ENCODE measurements at regions not wholly inside any gene's neighbourhood (a gene's known extent, or its start where the extent isn't known, plus 50 kb on each side); places are given as distances from the start of the nearest gene placed in this dataset.
A peak's percentile ranks its signal among the peaks of the same experiment; 100 is the strongest.
"Not testable (repeated sequence)": the region's sequence is repeated elsewhere in the genome, so short reads cannot be mapped to it uniquely, and the experiment has no call there.

DNA sequence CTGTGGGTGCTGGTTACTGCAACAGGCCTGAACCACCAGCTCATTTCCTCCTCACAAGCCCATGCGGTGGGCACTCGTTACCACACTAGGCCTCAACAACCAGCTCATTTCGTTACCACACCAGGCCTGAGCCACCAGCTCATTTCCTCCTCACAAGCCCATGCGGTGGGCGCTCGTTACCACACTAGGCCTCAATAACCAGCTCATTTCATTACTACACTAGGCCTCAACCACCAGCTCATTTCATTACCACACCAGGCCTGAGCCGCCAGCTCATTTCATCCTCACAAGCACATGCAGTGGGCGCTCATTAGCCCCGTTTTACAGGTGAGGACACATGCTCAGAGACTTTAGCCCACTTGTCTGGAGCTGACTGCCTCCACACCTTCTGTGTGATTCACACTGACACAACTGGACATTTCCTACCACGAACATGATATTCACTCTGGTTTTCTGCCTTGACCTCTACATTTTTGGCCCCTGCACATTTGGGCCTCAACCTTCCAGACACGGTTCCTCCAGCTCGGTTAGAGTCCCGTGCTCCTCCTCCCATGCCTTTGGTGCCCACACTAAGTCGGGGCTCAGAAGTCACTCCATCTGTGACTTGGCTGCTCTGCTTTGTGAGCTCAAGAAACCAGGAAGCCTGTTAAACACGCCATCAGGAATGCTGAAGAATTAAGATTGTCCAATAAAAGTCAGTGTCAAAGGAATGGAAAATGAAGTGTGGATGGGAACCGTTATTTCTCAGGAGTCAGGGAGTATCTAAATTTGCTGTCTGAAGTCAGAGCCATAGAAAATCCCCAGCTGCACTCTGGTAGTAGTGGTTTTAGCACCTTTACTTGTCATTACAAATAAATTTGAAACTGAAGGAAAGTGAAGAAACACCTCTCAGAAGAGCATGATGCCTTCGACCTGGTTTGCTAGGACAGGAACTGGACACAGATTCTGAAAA lies 55.8 kb upstream of the LANCL2 start:
- DNase-seq: peak in 1 of 2 donors; percentile 16
- Histone ChIP-seq H3K4me3 (no peak overlapping the region), H3K36me3 (no peaks in the 10 kb centered on the region), H3K9me3 (no peaks in the 10 kb centered on the region), H3K27ac (peak overlapping the region in 1 of 10 donors; percentile 44), H3K27me3 (no peaks in the 10 kb centered on the region), H3K4me1 (peaks cover 0 to 36% (median 16%) of the 10 kb centered on the region in 9 donors)
- intact Hi-C loops (cut with DNase I): loop anchor here in 1 of 10 donors (10.0 kb wide), 1 partner anchor 55 kb away; the partner anchor contains the start of gene LANCL2
- peak in 1 of 8 donors; percentile 28 for ATAC-seq
- WGBS, 2 donors: 87 to 90% methylated on average over 17 of the region's 17 CpGs
- TF ChIP-seq CTCF (IDR thresholded peaks at IDR 0.05): no peak

DNA sequence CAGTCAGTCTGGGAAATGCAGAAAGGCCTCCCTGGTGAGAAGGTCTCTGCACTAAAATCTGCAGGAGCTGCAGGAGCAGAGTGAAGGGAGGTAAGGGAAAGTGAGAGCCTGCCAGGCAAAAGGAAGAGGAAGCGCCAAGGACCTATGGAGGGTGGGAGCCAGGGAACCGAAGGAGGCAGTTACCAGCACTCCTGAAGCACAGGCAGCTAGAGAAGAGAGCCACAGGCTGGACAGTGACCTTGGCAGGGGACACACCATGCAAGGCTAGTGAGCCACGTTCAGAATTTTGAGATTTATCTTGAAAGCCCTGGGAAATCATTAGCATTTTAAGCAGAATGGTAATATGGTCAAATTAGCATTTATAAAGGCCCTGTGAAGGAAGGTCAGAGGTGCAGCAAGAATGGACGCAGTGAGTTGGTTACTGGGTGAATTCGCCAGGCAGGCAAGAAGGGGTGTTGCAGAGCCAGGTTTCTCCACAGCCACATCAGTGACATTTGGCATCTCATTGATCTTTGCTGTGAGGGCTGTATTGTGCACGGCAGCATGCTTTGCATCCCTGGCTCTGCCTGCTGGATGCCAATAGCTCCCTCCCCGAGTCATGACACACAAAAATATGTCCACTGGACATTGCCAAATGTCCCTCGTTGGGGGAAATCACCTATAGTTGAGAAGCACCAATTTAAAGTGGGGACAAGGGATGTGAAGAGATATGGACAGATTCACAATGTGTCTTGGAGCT lies 54.7 kb upstream of the LANCL2 start:
- Histone ChIP-seq H3K4me3 (no peak overlapping the region), H3K27me3 (no peaks in the 10 kb centered on the region), H3K27ac (no peak overlapping the region), H3K4me1 (peaks cover 0 to 36% (median 16%) of the 10 kb centered on the region in 9 donors), H3K9me3 (no peaks in the 10 kb centered on the region), H3K36me3 (no peaks in the 10 kb centered on the region)
- no peak for DNase-seq
- intact Hi-C loops (cut with DNase I): no loop called here
- no peak for TF ChIP-seq CTCF (IDR thresholded peaks at IDR 0.05)
- 64 to 71% methylated on average over 8 of the region's 8 CpGs for WGBS, 2 donors
- peak in 1 of 8 donors; percentile 38 for ATAC-seq

GRCh38 chr7:55311892-55312291 lies 53.2 kb upstream of the LANCL2 start:
- H3K9me3 ChIP-seq; ATAC-seq; H3K4me3 ChIP-seq; DNase-seq; H3K27me3 ChIP-seq; H3K36me3 ChIP-seq; intact Hi-C loops (cut with DNase I); H3K27ac ChIP-seq: not testable (repeated sequence)
- WGBS, 2 donors: 91 to 93% methylated on average over 14 to 26 of the region's 27 CpGs
- peaks cover 0 to 25% (median 12%) of the 10 kb centered on the region in 9 donors for H3K4me1 ChIP-seq

DNA sequence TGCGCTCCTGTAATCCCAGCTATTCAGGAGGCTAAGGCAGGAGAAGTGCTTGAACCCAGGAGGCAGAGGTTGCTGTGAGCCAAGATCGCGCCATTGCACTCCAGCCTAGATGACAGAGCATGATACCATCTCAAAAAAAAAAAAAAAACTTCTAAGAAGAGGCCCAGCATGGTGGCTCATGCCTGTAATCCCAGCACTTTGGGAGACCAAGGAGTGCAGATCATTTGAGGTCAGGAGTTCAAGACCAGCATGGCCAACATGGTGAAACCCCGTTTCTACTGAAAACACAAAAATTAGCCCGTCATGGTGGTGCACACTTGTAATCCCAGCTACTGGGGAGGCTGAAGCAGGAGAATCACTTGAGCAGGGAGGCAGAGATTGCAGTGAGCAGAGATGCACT lies 51.5 kb upstream of the LANCL2 start:
- 80 to 83% methylated on average over 5 of the region's 5 CpGs for WGBS, 2 donors
- H3K27ac ChIP-seq, H3K4me3 ChIP-seq, H3K4me1 ChIP-seq, ATAC-seq, H3K36me3 ChIP-seq, H3K9me3 ChIP-seq, DNase-seq, H3K27me3 ChIP-seq: not testable (repeated sequence)
- intact Hi-C loops (cut with DNase I): loop anchor here in 1 of 10 donors (1.0 kb wide), 1 partner anchor 47 kb away; no protein-coding TSS in a partner anchor

- no peaks in the 10 kb centered on the region for H3K36me3 ChIP-seq
- H3K9me3 ChIP-seq: no peaks in the 10 kb centered on the region
- H3K27me3 ChIP-seq: no peaks in the 10 kb centered on the region
- peaks cover 0 to 5% (median 0%) of the 10 kb centered on the region in 9 donors for H3K4me1 ChIP-seq
- DNase-seq (no peak), ATAC-seq (no peak)
- no peak for TF ChIP-seq CTCF (IDR thresholded peaks at IDR 0.05)
- intact Hi-C loops (cut with DNase I): no loop called here
- H3K27ac ChIP-seq: no peak overlapping the region
- H3K4me3 ChIP-seq: no peak overlapping the region
- 57 to 60% methylated on average over 8 of the region's 8 CpGs for WGBS, 2 donors
Measured at GRCh38 chr7:55314967-55315366, 50.2 kb upstream of the LANCL2 start.

All from heart right ventricle (tissue), 16 donors.